OCI-LY3 (cell line): ENCODE measurements at regions not wholly inside any gene's neighbourhood (a gene's known extent, or its start where the extent isn't known, plus 50 kb on each side); places are given as distances from the start of the nearest gene placed in this dataset.

Experiments
- CTCF ChIP-seq: fragments of 200-600, 300-600 bp; sonication (generic); IDR thresholded peaks from 2 replicates; pipeline ENCODE4 v1.5.1; 2014; ENCODE audit warnings: antibody characterized with exemption, low read length, low read depth
- EZH2phosphoT487 ChIP-seq: fragments of 200-600 bp; shearing (Covaris generic); IDR thresholded peaks from 2 replicates; pipeline ENCODE4 v1.6.1; 2018; ENCODE audit warnings: antibody characterized with exemption, mixed run types, low read depth

GRCh38 chr16:65624666-65625065, 502.8 kb upstream of the CDH11 start:
- TF ChIP-seq CTCF (no peak), EZH2phosphoT487 (no peak)
